GM21619 (cell line): ENCODE measurements at regions not wholly inside any gene's neighbourhood (a gene's known extent, or its start where the extent isn't known, plus 50 kb on each side); places are given as distances from the start of the nearest gene placed in this dataset.
"Not testable (repeated sequence)": the region's sequence is repeated elsewhere in the genome, so short reads cannot be mapped to it uniquely, and the experiment has no call there.

ENCODE experiments used
- ATAC-seq: cut with Tn5 transposase; IDR thresholded peaks from one replicate; pipeline ENCODE4 v1.9.1; 2021; ENCODE audit not compliant: unreplicated experiment

- no peak for ATAC-seq
Measured at GRCh38 chr14:99007795-99008194, 264.2 kb downstream of the BCL11B start.

DNA sequence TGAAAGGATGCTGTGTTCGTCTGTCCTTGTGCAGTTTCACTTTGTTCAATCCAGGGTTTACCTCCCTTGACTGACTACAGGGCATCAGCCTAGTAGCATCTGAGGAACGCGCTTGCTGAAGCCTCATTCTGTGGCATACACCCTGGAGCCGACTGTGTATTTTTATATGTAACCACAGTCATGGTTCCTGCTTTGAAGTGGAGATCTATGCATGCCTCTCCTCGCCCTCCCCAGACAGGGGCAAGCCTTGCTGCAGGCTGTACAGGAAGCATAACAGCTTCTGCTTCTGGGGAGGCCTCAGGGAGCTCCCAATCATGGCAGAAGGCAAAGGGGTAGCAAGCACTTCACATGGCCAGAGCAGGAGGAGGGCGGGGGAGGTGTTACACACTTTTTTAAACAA, 262.1 kb downstream of the BCL11B start:
- ATAC-seq, result no peak

GRCh38 chr14:99011385-99011784, 260.6 kb downstream of the BCL11B start:
- no peak for ATAC-seq

DNA sequence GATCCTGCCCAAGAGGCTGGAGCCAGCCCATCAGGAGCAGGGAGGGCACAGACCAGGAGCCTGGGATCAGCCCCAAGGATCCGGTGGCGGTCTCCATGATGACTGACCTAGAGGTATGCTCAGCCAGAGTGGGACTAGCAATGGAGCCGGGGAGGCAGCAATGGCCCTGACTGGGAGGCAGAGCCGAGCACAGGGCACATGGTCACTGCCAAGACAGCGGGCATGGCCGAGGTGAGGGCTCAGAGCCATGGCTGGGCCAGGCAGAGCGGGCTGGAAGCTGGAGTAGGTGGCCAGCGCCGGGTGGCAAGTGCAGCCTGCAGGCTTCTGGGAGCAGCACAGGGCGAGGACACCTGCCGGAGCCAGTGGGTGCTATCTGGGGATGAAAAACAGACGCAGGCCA, 259.3 kb downstream of the BCL11B start:
- no peak for ATAC-seq

- no peak for ATAC-seq
Measured at GRCh38 chr14:99015833-99016232, 256.2 kb downstream of the BCL11B start.

DNA sequence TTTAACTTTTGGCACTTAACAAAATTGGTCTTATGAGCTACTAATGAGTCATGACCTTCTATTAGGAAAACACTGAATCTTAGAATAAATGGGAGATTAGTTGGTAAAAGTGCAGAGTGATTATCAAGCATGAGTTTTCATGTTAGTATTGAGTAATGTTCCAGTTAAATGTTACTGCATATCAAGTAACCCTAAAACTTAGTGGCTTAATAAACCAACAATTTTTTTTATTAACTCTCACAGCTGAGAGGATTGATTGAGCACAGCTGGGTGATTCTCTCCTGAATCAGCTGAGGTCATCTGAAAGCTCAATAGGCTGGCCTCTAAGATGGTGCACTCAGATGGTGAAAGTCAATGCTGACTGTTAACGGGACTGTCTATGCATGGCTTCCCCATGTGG, 248.6 kb downstream of the BCL11B start:
- no peak for ATAC-seq

DNA sequence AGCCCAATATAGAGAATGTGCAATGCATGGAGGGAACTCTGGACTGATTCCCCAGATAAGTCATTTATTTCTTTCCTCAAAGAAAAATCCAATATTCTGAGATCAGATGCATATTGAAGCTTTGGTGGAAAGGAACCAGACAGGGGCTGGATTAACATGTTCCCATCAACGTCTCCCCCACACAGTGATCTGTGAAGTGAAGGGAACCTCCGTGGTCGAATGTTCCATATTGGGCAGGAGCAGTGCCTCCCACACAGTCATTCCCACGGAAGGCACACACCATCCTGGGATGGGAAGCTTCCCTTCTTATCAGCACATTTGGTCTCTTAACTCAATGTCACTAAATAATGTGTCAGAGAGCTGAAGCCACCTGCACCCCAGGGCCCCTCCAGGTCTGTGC, 247.1 kb downstream of the BCL11B start:
- ATAC-seq, result no peak

DNA sequence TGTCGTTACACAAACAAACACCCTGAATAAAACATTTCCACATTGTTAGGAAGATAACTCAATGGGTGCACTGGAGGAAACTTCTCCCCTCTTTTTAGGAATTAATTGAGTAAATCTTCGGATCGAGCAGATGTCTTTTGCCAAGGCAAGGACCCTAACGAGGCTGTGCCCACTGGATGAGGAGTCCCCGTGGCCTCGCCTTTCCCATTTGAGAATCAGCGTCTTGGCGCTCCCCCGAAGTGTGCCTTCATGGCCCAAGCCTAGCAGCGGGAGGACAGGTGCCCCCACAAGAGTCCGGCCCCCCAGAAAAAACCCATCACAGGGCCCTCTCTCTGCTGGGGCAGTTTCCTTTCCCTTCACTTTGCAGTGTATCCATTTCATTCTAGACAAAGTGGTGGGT, 246.6 kb downstream of the BCL11B start:
- no peak for ATAC-seq

GRCh38 chr14:99026471-99026870, 245.5 kb downstream of the BCL11B start:
- no peak for ATAC-seq

DNA sequence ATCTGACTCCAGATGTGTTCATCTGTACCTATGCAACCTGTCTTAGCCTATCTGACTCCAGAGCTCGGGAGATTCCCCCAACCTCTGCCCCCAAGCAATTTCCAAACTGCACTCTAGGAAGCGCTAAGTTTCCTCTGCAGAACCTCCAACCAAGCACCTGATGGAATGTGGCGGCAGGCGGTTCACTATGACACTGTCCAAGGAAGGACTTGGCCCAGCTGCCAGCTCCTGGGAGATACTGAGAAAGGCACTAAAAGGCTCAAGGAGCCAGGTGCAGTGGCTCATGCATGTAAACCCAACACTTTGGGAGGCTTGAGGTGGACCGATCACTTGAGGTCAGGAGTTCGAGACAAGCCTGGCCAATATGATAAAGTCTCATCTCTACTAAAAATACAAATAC, 244.0 kb downstream of the BCL11B start:
- ATAC-seq, result no peak

DNA sequence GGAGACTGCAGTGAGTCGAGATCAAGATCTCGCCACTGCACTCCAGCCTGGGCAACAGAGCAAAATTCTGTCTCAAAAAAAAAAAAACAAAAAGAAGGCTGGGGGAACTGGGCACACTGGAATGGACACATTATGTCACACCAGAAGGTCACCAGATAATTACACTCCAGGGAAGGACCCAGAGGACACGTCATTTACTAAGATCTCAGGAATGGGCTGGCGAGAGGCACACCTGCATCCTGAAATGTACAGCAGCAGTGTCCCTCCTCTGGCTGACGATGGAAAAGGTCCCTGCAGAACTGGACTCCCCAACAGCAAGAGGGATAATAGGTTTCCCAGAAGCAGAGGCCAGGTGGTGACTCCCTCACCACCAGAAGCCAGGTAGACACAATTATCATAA, 243.5 kb downstream of the BCL11B start:
- ATAC-seq, result no peak

- ATAC-seq, result no peak
Measured at GRCh38 chr14:99029145-99029915, 242.7 kb downstream of the BCL11B start.

DNA sequence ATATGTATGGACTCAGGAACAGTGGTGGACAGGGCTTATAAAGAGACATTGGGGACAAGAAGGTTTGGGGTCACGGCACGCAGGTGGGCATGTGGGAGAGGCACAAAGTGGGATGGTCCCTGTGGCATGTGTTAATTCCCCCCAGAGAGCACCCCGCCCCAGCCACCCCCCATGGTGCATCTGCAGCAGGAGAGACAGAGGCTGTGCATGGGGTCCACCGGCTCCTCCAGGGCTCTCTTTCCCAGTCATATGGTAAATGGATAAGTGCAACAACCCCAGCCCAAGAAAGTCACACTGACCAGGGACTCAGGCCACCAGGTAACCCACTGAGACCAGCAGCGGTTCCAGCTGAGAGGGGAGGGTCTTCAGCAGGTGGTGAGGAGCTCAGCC, 242.1 kb downstream of the BCL11B start:
- ATAC-seq, result no peak

DNA sequence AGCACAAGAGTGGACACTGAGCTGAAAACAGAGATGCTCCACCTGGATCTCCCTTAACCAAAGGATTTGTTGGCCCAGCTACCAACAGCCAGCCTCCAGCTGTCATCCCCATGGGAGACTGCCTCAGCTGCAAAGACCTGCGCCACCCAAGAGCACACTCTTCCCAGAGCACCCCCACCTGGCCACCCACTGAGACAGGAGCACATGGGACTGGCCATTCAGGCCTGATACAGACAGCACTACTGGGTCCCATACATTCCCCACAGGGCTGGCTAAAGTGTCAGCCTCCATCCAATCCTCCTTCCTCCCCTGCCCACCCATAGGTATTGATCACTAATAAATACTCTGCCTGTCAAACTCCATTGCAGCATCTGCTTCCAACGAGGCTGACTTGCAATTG, 241.5 kb downstream of the BCL11B start:
- no peak for ATAC-seq

DNA sequence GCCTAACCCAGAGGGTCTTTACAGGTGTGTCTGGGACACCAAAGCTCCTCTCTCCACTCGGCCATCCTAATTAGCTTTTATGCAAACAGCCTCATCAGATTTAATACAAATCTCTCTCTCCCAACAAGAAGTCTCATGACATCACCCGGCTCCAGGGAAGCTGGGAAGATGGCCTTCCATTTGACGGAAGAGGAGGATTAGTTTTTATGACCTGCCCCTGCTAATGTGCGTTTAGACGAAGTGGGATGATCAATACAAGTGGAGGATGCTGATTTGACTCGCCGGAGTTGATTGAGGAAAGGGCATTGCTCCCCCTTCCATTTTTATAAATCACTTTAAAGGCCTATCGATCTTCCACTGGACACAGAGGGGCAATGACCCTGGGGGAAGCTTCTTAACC, 239.2 kb downstream of the BCL11B start:
- ATAC-seq, result no peak

DNA sequence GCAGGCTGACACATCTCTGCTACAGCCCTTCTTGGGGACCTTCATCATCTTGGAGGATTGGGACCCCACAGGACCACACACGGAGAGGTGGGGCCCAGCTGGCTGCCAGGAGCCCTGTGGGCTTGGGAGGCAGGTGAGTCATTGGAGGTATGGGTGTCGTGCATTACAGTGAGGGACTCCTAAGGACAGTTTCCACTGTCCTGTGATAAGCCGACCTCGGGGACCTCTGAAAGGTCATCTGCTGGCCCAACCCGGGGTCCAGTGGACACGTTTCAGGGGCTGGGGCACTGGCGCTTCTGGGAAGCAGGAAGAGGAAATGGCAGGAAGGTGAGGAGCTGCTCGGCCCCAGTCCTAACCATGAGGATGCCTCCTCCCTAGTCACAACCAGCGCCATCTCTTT, 238.0 kb downstream of the BCL11B start:
- no peak for ATAC-seq

- ATAC-seq, result no peak
Measured at GRCh38 chr14:99034711-99035171, 237.3 kb downstream of the BCL11B start.

DNA sequence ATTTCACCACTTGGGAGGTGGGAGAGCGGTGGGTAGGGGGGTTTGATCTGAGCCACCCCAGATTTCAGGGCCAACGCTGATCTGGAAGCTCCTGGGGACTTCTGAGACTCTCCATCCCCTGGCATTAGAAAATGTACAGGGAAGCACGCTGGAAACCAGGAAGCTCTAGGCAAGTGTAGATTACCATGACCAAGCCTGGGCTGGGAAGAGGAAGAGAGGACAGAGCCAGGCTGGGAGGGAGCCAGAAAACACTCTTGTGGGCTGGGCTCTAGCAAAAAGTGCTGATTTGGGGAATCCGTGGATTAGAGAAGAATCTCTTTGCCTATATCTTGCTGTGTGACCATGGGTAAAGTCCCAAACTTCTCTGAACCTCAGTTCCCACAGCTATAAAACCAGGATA, 236.7 kb downstream of the BCL11B start:
- no peak for ATAC-seq

GRCh38 chr14:99035712-99036610, 236.0 kb downstream of the BCL11B start:
- ATAC-seq, result no peak

DNA sequence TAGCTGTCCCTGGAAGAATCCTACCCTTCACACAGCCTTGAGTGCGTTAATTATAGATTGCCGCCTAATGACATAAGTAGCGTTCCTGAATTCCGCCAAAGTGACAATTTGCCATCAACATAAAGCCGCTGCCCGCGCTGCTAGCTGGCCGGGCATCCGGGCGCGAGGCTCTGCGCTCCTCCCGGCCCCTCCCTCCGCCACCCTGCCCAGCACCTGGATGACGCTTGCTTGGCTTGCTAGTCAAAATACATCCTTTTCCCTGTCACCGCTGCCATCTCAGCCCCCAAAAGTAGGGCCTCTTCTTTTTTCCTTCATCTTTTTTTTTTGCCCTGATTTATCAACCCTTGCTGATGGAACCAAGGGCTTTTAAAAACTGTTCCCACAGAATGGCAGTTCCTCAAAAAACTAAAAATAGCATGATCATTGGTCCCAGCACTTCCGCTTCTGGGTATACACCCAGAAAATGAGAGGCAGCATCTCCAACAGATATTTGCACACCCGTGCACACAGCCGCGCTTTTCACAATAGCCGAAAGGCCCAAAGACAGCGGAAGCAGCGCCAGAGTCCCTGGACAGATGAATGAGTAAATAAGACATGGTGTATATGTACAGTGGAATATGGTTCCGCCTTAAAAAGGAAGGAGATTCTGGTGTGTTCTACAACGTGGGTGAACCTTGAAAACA, 235.2 kb downstream of the BCL11B start:
- ATAC-seq, result no peak

GRCh38 chr14:99037326-99037725, 234.7 kb downstream of the BCL11B start:
- ATAC-seq, result not testable (repeated sequence)
